ENCODE measurements at regions not wholly inside any gene's neighbourhood (a gene's known extent, or its start where the extent isn't known, plus 50 kb on each side); places are given as distances from the start of the nearest gene placed in this dataset.
A peak's percentile ranks its signal among the peaks of the same experiment; 100 is the strongest.

DNA sequence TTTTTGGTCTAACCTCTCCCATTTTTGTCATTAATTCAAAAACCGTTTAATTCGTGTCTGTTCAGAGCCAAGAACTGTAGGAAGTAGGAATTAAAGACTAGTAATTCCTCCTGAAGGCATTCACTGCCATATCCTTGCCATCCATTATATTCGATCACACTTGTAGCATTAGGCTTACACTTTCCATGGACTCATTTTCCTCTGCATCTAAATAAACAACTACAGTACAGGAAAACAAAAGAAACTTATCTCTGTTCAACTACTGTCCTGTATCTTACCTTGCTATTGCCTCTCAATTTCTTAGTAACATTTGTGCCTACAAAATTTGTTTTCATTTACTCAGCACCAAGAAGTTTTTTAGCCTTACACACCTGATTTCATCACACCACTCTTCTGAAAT is 111.6 kb upstream of the SEMA3C start:
- no peak overlapping the region for H3K9ac ChIP-seq
- H3K9me3 ChIP-seq (ENCODE audit: low read depth): no peaks in the 10 kb centered on the region
- in situ Hi-C loops (cut with MboI): no loop called here
- H3K4me2 ChIP-seq (ENCODE audit: unreplicated experiment): no peak overlapping the region
- 89 to 91% methylated on average over 3 of the region's 3 CpGs for WGBS, 2 experiments (ENCODE audit: low coverage in 1 of 2, low lambda C conversion rate in 2 of 2, missing lambda C conversion rate in 2 of 2)
- no peaks in the 10 kb centered on the region for H3F3A ChIP-seq (ENCODE audit: insufficient read depth)
- no peaks in the 10 kb centered on the region for H3K27me3 ChIP-seq (replicated peaks; ENCODE audit: insufficient read depth)
- H3K36me3 ChIP-seq (ENCODE audit: low read depth): no peaks in the 10 kb centered on the region
- no peak overlapping the region for H2AFZ ChIP-seq
- no peaks in the 10 kb centered on the region for H3K4me1 ChIP-seq (ENCODE audit: insufficient read depth)
- H3K9me2 ChIP-seq (ENCODE audit: insufficient read depth): no peaks in the 10 kb centered on the region
- H4K20me1 ChIP-seq (ENCODE audit: insufficient read depth): no peaks in the 10 kb centered on the region
- no peak for DNase-seq
- TF ChIP-seq EZH2 (IDR thresholded peaks at IDR 0.05; ENCODE audit: insufficient read depth, poor library complexity, severe bottlenecking): no peak
- TF ChIP-seq EZH2phosphoT487 (IDR thresholded peaks at IDR 0.05; ENCODE audit: insufficient read depth, low read depth): no peak
- H3K79me2 ChIP-seq (ENCODE audit: insufficient read depth): no peaks in the 10 kb centered on the region
- no peak overlapping the region for H3K27ac ChIP-seq
- no peak overlapping the region for H3K4me3 ChIP-seq

DNA sequence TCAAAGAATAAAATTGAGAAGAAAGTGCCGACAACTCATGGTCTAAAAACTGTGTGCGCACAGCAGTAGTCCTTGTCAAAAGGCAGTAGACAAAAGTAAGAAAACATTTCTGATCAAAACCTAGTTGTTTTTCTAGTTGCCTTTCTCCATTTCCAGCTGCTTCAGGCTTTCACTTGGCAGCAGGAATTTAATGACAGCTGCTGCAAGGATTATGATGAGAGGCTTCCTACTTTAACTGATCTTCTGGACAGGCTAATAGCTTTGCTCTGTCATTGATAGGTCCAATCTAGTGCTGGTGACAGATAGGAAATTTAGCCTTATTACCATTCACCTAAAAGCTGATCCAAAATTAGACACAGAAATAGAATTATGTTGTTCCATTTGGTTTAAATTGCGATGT is 110.7 kb upstream of the SEMA3C start:
- in situ Hi-C loops (cut with MboI): no loop called here
- H3K36me3 ChIP-seq (ENCODE audit: low read depth): no peaks in the 10 kb centered on the region
- H3K4me3 ChIP-seq: no peak overlapping the region
- 55 to 71% methylated on average over 3 of the region's 3 CpGs for WGBS, 2 experiments (ENCODE audit: low coverage in 1 of 2, low lambda C conversion rate in 2 of 2, missing lambda C conversion rate in 2 of 2)
- TF ChIP-seq EZH2 (IDR thresholded peaks at IDR 0.05; ENCODE audit: insufficient read depth, poor library complexity, severe bottlenecking) (no peak), EZH2phosphoT487 (IDR thresholded peaks at IDR 0.05; ENCODE audit: insufficient read depth, low read depth) (no peak)
- no peaks in the 10 kb centered on the region for H3F3A ChIP-seq (ENCODE audit: insufficient read depth)
- H2AFZ ChIP-seq: no peak overlapping the region
- H3K79me2 ChIP-seq (ENCODE audit: insufficient read depth): no peaks in the 10 kb centered on the region
- no peaks in the 10 kb centered on the region for H3K27me3 ChIP-seq (replicated peaks; ENCODE audit: insufficient read depth)
- no peaks in the 10 kb centered on the region for H3K4me1 ChIP-seq (ENCODE audit: insufficient read depth)
- H3K4me2 ChIP-seq (ENCODE audit: unreplicated experiment): no peak overlapping the region
- H3K27ac ChIP-seq: no peak overlapping the region
- H3K9me3 ChIP-seq (ENCODE audit: low read depth): no peaks in the 10 kb centered on the region
- no peaks in the 10 kb centered on the region for H4K20me1 ChIP-seq (ENCODE audit: insufficient read depth)
- no peak overlapping the region for H3K9ac ChIP-seq
- DNase-seq: no peak
- no peaks in the 10 kb centered on the region for H3K9me2 ChIP-seq (ENCODE audit: insufficient read depth)

DNA sequence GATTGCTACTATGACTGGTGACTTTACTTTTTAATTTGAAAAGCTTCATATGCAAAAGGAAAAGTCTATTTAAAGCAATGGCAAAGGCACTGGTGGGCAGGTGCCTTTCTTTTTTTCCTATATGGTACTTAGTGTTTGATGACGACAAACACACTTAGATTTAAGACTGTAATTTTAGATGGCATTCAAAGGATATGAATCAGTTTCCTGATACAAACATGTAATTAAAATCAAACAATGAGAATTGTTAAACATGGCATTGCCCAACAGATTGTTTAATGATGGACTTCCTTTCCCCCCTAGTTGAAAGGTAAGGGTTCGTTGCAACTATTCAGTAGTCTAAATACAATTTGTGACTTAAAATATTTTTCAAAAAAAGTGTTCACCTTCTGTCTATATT is 106.5 kb upstream of the SEMA3C start:
- no peaks in the 10 kb centered on the region for H3K4me1 ChIP-seq (ENCODE audit: insufficient read depth)
- H3K36me3 ChIP-seq (ENCODE audit: low read depth): no peaks in the 10 kb centered on the region
- no peak overlapping the region for H2AFZ ChIP-seq
- H3K27ac ChIP-seq: no peak overlapping the region
- H3K9ac ChIP-seq: no peak overlapping the region
- no peaks in the 10 kb centered on the region for H3K27me3 ChIP-seq (replicated peaks; ENCODE audit: insufficient read depth)
- no peak overlapping the region for H3K4me3 ChIP-seq
- no peaks in the 10 kb centered on the region for H3F3A ChIP-seq (ENCODE audit: insufficient read depth)
- no peaks in the 10 kb centered on the region for H4K20me1 ChIP-seq (ENCODE audit: insufficient read depth)
- no peaks in the 10 kb centered on the region for H3K79me2 ChIP-seq (ENCODE audit: insufficient read depth)
- H3K9me3 ChIP-seq (ENCODE audit: low read depth): no peaks in the 10 kb centered on the region
- TF ChIP-seq EZH2 (IDR thresholded peaks at IDR 0.05; ENCODE audit: insufficient read depth, poor library complexity, severe bottlenecking) (no peak), EZH2phosphoT487 (IDR thresholded peaks at IDR 0.05; ENCODE audit: insufficient read depth, low read depth) (no peak)
- no peak overlapping the region for H3K4me2 ChIP-seq (ENCODE audit: unreplicated experiment)
- 78 to 80% methylated on average over 2 of the region's 2 CpGs for WGBS, 2 experiments (ENCODE audit: low coverage in 1 of 2, low lambda C conversion rate in 2 of 2, missing lambda C conversion rate in 2 of 2)
- in situ Hi-C loops (cut with MboI): no loop called here
- DNase-seq: no peak
- no peaks in the 10 kb centered on the region for H3K9me2 ChIP-seq (ENCODE audit: insufficient read depth)

DNA sequence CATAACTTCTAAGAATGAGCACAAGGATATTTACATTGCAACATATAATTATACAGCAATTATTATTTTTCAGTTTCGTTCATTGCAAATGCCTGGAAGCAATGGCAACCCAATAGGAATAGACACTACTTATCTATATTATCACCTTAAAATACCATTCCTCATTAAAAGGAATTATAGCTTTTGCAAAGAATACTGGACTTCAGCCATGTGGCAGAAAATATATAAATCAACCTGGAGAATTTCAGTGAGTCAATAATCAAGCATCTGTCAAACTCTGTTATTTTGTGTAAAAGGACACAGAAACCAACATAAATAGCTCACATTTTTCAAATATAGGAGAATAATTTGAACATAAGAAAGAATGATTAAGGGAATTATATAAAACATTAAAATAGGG is 96.1 kb upstream of the SEMA3C start:
- Histone ChIP-seq H3K9me2 (ENCODE audit: insufficient read depth) (no peaks in the 10 kb centered on the region), H2AFZ (no peak overlapping the region), H4K20me1 (ENCODE audit: insufficient read depth) (no peaks in the 10 kb centered on the region), H3K9me3 (ENCODE audit: low read depth) (no peaks in the 10 kb centered on the region), H3K27me3 (replicated peaks; ENCODE audit: insufficient read depth) (no peaks in the 10 kb centered on the region), H3K9ac (no peak overlapping the region), H3K4me1 (ENCODE audit: insufficient read depth) (peaks cover 25% of the 10 kb centered on the region), H3K4me2 (ENCODE audit: unreplicated experiment) (peak overlapping the region; percentile 58), H3K79me2 (ENCODE audit: insufficient read depth) (no peaks in the 10 kb centered on the region), H3F3A (ENCODE audit: insufficient read depth) (peaks cover 17% of the 10 kb centered on the region; the same call in 1 of the 2 replicates), H3K27ac (no peak overlapping the region), H3K4me3 (no peak overlapping the region), H3K36me3 (ENCODE audit: low read depth) (no peaks in the 10 kb centered on the region)
- WGBS, 2 experiments (ENCODE audit: low coverage in 1 of 2, low lambda C conversion rate in 2 of 2, missing lambda C conversion rate in 2 of 2): 56 to 67% methylated on average over 1 of the region's 1 CpG
- TF ChIP-seq EZH2phosphoT487 (IDR thresholded peaks at IDR 0.05; ENCODE audit: insufficient read depth, low read depth): no peak
- no peak for DNase-seq
- in situ Hi-C loops (cut with MboI): no loop called here

DNA sequence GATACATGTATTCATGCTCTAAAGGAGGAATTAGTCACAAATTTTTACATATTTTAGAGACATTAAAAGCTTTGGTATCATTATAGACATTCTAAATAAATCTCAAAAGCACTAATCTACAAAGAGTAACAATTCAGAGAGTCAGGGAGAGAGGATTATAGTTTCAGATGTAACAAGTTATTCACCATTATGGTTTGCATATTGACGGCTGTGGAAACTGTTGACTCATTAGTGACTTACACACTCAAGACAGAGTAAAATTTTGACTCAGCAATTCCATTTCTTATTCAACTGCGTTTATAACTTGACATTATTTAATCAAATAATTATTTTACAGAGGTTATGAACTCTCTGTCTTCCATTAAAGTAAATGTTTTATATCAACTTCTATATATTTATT is 95.4 kb upstream of the SEMA3C start:
- Histone ChIP-seq H3K9me3 (ENCODE audit: low read depth) (no peaks in the 10 kb centered on the region), H3K9me2 (ENCODE audit: insufficient read depth) (no peaks in the 10 kb centered on the region), H2AFZ (no peak overlapping the region), H3K27me3 (replicated peaks; ENCODE audit: insufficient read depth) (no peaks in the 10 kb centered on the region), H3K27ac (peak overlapping the region; percentile 73), H3K4me1 (ENCODE audit: insufficient read depth) (peaks cover 25% of the 10 kb centered on the region), H4K20me1 (ENCODE audit: insufficient read depth) (no peaks in the 10 kb centered on the region), H3K9ac (no peak overlapping the region), H3K4me2 (ENCODE audit: unreplicated experiment) (peak overlapping the region; percentile 58), H3K79me2 (ENCODE audit: insufficient read depth) (no peaks in the 10 kb centered on the region), H3K36me3 (ENCODE audit: low read depth) (no peaks in the 10 kb centered on the region), H3F3A (ENCODE audit: insufficient read depth) (peaks cover 17% of the 10 kb centered on the region; the same call in 1 of the 2 replicates), H3K4me3 (no peak overlapping the region)
- peak; percentile 82 for DNase-seq
- no peak for TF ChIP-seq EZH2 (IDR thresholded peaks at IDR 0.05; ENCODE audit: insufficient read depth, poor library complexity, severe bottlenecking)
- no peak for TF ChIP-seq EZH2phosphoT487 (IDR thresholded peaks at IDR 0.05; ENCODE audit: insufficient read depth, low read depth)
- 5 to 11% methylated on average over 2 of the region's 2 CpGs for WGBS, 2 experiments (ENCODE audit: low coverage in 1 of 2, low lambda C conversion rate in 2 of 2, missing lambda C conversion rate in 2 of 2)
- in situ Hi-C loops (cut with MboI): no loop called here
